ENCODE measurements at regions not wholly inside any gene's neighbourhood (a gene's known extent, or its start where the extent isn't known, plus 50 kb on each side); places are given as distances from the start of the nearest gene placed in this dataset.

- ChIA-PET SMC1A (ENCODE audit: uncharacterized antibody, unreplicated experiment) (interaction anchor here (0.6 kb wide), 1 partner anchor 15 kb away, joined by 3 read pairs; no protein-coding TSS in a partner anchor), CTCF (no interaction called here), POLR2A (no interaction called here), RAD21 (ENCODE audit: unreplicated experiment) (no interaction called here)
- Histone ChIP-seq H2AFZ (ENCODE audit: control insufficient read depth, low read depth, low read length) (no peak overlapping the region), H3K9ac (ENCODE audit: control insufficient read depth, insufficient read depth, low read length) (no peak overlapping the region), H3K4me1 (ENCODE audit: control insufficient read depth, insufficient read depth, low read length) (no peaks in the 10 kb centered on the region), H3K27me3 (replicated peaks in 1 of 2; ENCODE audit: control insufficient read depth in 2 of 2, insufficient read depth in 2 of 2, low read length in 1 of 2) (no peaks in the 10 kb centered on the region), H3K4me2 (ENCODE audit: control insufficient read depth, insufficient read depth) (no peak overlapping the region), H3K4me3 (no peak overlapping the region), H3K36me3 (ENCODE audit: control insufficient read depth in 2 of 2, insufficient read depth in 2 of 2, low read length in 1 of 2) (no peaks in the 10 kb centered on the region), H3K9me3 (replicated peaks; ENCODE audit: control insufficient read depth, insufficient read depth, low read length) (no peaks in the 10 kb centered on the region; the same call in 1 of the 3 replicates), H3K79me2 (ENCODE audit: control insufficient read depth, insufficient read depth, low read length) (no peaks in the 10 kb centered on the region), H3K27ac (ENCODE audit: control insufficient read depth, insufficient read depth) (no peak overlapping the region), H4K20me1 (ENCODE audit: control insufficient read depth, insufficient read depth) (no peaks in the 10 kb centered on the region)
- ATAC-seq (no peak), DNase-seq (ENCODE audit: low read depth, low spot score) (no peak), FAIRE-seq (no peak)
- no TSS peak for BruUV-seq (replicated peaks)
- WGBS (ENCODE audit: insufficient coverage, insufficient replicate concordance, low lambda C conversion rate, missing lambda C conversion rate), result 20% methylated on average over 5 of the region's 5 CpGs
- intact Hi-C loops (cut with micrococcal nuclease; ENCODE audit: unreplicated experiment) (no loop called here), in situ Hi-C loops (cut with MboI) (no loop called here)
- TF ChIP-seq ZNF687 (IDR thresholded peaks at IDR 0.05) (no peak), ZBTB11 (CRISPR knock-in tag; IDR thresholded peaks at IDR 0.05) (no peak), KDM1A (IDR thresholded peaks at IDR 0.05; ENCODE audit: borderline replicate concordance) (no peak), MAX (IDR thresholded peaks at IDR 0.05; ENCODE audit: low read depth, low read length) (no peak), SMAD5 (IDR thresholded peaks at IDR 0.05; ENCODE audit: low read depth) (no peak), TCF12 (IDR thresholded peaks at IDR 0.05; ENCODE audit: low read depth, low read length) (no peak), BRCA1 (IDR thresholded peaks at IDR 0.05; ENCODE audit: low read depth, low read length) (no peak), REST (IDR thresholded peaks at IDR 0.05; ENCODE audit: low read depth, low read length) (no peak), ZNF622 (IDR thresholded peaks at IDR 0.05) (no peak), CBX5 (IDR thresholded peaks at IDR 0.05; ENCODE audit: low read depth) (no peak), FOXM1 (IDR thresholded peaks at IDR 0.05; ENCODE audit: low read depth, low read length) (no peak), ZZZ3 (IDR thresholded peaks at IDR 0.05; ENCODE audit: control insufficient read depth, insufficient read length, low read depth) (no peak)
Observed at GRCh38 chrX:40323977-40324376, 226.2 kb upstream of the BCOR start.
